AG09309 (cell line): ENCODE measurements at regions not wholly inside any gene's neighbourhood (a gene's known extent, or its start where the extent isn't known, plus 50 kb on each side); places are given as distances from the start of the nearest gene placed in this dataset.

Source experiments
- DNase-seq: peaks from one replicate; pipeline ENCODE4 v3.0.0-alpha.2; 2010; ENCODE audit warnings: low read depth
- H3K4me3 ChIP-seq: 2 replicates; pipeline ENCODE4 v1.5.1; 2011; ENCODE audit warnings: mild to moderate bottlenecking, low read depth, low read length, moderate library complexity; ENCODE audit not compliant: control insufficient read depth
- CTCF ChIP-seq: IDR thresholded peaks from 2 replicates; pipeline ENCODE4 v1.5.1; 2011; ENCODE audit warnings: mild to moderate bottlenecking, low read depth, low read length, inconsistent platforms; ENCODE audit not compliant: insufficient read depth, control insufficient read depth; ENCODE audit errors: missing control alignments

- H3K4me3 ChIP-seq = peak overlapping the region; percentile 45
- TF ChIP-seq CTCF = peak; percentile 46
- no peak for DNase-seq
These were observed 89.7 kb downstream of the DMRTA2 start for GRCh38 chr1:50333595-50333974.

DNA sequence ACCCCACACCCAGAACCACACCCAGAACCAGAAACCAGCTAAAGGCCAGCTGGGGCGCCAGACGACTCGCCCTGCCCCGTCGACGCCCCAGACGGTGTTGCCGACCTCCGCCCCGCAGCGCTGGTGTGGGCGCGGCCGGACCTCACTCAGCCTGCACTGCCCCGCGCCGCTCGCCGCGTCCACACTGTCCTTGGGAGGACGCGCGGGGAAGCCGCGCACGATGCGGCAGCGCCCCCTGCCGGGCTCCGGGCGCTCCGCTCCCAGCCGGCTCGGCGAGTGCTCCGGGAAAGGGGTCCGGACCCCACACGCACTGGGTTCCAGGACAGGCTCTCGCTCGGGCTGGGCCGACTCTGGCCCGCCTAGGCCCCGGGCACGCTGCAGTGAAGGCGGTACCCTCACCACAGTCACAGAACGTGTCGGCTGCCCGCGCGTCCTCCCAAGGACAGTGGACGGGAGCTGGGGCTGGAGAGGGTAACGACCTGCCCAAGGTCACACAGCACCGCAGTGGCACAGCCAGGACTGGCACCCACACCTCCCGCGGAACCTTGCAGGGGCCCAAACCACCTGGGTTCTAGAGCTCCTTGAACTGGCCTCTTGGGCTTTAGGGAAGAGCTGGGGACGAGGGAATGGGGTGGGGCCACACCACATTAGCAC is 90.2 kb downstream of the DMRTA2 start:
- no peak for DNase-seq
- TF ChIP-seq CTCF = no peak
- peak overlapping the region; percentile 45 for H3K4me3 ChIP-seq

- TF ChIP-seq CTCF = no peak
- no peak overlapping the region for H3K4me3 ChIP-seq
- DNase-seq = no peak
These were observed 93.8 kb downstream of the DMRTA2 start for GRCh38 chr1:50329332-50329932.

- DNase-seq = no peak
- no peak overlapping the region for H3K4me3 ChIP-seq
- no peak for TF ChIP-seq CTCF
These were observed 94.7 kb downstream of the DMRTA2 start for GRCh38 chr1:50328552-50328951.

DNA sequence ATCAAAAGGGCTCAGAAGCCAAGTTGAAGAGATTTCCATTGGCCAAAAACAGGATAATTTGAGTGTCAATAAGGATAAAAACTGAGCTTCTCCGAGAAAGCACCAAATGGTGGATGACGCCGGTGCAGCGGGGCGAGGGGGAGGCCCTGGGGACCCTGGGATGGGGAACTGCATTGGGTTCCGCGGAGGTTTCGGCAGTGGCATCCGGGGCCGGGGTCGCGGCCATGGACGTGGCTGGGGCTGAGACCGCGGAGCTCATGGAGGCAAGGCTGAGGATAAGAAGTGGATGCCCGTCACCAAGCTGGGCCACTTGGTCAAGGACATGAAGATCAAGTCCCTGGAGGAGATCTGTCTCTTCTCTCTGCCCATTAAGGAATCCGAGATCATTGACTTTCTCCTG is 97.2 kb downstream of the DMRTA2 start:
- TF ChIP-seq CTCF = no peak
- DNase-seq = no peak
- H3K4me3 ChIP-seq = no peak overlapping the region

GRCh38 chr1:50322579-50322978 is 100.7 kb downstream of the DMRTA2 start:
- TF ChIP-seq CTCF = no peak
- H3K4me3 ChIP-seq = no peak overlapping the region
- no peak for DNase-seq
